HPDE6-E6E7 (cell line): ENCODE measurements at regions not wholly inside any gene's neighbourhood (a gene's known extent, or its start where the extent isn't known, plus 50 kb on each side); places are given as distances from the start of the nearest gene placed in this dataset.

Experiments used
- DNase-seq: peaks from one replicate; pipeline ENCODE4 v3.0.0; 2011; ENCODE audit warnings: missing footprints; ENCODE audit errors: extremely low spot score

DNA sequence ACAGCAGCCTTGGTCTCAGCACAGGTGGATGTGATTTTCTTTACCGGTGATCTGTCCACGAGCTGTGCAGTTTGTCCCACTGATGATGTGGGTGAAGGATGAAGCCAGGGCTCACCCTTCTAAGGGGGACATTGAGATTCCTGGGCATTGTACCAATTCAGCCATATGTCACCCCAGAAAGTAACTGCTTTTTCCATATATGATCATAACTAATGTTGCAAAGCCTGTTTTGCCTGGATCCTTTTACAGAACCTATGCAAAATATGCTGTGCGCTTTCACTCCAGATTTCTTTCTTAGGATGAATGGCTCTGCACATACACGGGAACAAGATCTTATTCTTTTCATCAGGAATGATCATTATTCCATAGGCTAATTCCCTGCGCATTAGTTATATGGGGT, 96.9 kb upstream of the POU3F3 start:
- no peak for DNase-seq

DNA sequence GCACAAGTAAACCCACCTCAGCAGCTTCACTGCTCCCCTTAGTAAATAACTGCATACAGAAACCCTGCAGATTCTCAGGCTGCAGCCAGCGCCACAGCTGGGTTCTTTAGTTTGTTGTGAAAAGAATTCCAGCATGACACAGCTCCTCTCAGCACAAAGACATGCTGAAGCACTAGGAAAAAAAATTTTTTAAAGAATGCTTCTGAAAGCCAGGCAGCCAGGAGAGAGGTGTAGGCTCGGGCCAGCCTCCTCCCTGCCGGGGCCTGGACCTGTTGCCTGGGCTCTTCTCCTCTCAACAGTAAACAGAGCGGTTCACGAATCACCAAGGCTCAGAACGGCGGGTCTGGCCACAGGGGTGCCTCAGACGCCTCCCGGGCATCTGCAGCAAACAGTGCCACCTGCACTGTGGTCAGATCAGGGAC, 95.7 kb upstream of the POU3F3 start:
- no peak for DNase-seq

DNA sequence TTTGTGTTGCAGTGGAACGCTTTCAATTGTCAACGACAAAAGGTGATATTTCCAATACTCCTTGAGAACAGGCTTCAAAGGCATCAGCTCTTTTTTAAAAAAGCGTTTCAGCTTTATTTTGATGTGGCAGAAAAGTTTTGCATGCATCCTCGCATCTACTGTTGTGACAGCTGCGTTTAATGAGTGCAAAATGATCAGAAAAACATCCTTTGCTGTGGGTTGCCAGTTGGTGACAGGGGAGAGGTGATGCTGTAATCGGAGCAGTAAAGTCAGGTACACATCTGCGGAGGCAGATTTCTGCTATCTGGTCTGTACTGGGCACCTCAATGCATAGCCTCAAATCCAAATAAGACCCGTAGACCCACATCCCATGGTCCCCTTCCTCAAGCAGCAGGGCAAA, 91.9 kb upstream of the POU3F3 start:
- DNase-seq, result no peak

DNA sequence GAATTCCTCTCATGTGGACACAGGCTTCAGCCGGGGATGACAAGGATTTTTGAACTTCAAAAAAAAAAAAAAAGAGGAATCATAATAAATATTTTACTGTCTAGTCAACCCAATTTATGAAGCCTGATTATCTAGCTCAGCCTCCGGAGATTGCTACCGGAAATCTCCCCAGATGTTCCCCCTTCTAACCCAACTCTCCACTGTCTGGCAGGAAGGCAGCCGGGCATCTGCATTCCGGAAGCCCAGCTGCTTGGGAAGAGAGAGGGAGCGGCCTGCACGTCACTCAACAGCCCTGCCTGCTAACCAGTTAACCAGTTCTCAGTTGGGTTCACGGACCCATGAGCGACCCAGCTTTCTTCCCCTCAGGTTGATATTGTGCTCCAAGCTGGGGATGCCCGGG, 87.2 kb upstream of the POU3F3 start:
- DNase-seq, result no peak

DNA sequence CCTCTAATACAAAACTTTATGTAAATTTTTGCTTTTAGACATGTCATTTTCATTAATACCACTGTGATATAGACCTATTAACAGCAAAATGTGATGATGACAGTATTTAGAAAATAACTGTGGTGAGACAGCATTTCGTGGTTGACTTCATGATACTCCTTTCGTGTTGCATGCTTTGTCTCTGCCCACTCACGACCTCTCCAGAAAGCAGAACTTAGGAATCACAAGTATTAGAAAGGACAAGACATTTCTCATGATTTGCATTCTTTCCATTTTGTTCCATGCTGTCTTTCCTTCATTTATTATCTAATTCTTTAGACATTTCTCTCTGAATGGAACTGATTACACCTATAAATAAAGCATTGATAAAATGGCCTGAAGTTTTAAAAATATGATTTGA, 85.2 kb upstream of the POU3F3 start:
- DNase-seq, result no peak

DNA sequence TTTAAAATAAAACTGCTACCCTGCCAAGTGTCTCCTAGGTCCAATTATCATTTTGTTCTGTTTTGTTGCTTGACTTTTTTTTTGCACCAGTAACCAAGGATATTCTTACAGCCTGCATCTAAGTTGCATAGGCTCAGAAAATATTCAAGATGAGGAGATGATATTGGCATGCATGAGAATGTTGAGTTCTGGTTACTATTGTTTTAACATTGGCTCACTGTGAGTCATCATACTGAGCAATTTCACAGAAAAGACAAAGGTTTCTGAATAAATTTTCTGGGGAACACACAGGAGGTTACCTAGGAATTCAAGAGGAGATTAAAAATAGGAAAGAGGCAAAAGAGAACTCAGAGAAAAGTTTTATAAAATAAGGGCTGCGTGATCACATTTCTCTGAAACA, 84.8 kb upstream of the POU3F3 start:
- no peak for DNase-seq

DNA sequence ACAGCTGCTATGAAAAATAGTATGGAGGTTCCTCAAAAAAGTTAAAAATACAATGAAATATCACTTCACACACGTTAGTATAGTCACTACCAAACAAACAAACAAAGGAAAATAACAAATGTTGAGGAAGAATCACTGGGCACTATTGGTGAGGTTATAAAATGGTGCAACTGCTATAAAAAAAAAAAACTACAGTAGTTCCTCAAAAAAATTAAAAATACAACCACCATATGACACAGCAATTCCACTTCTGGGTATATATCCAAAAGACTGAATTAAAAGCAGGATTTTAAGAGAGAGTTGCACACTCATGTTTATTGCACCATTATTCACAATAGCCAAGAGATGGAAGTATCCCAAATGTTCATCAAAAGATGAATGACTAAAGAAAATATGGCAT, 80.9 kb upstream of the POU3F3 start:
- no peak for DNase-seq

DNA sequence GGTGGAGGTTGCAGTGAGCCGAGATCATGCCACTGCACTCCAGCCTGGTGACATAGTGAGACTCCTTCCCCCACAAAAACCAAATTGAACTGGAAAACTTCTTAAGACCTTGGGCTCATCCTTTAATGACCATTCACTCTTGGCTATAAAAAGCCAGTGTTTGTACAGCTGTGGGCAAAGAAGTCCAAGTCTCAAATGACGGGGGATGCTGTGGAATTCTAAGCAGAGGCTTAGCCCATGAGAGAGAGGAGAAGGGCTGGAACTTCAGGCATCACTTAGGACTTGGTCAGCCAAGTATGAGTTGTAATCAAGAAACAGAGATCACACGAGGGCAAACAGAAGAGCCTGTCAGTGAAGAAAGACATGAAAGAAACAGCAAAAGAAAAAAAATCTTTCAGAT, 79.3 kb upstream of the POU3F3 start:
- no peak for DNase-seq

DNA sequence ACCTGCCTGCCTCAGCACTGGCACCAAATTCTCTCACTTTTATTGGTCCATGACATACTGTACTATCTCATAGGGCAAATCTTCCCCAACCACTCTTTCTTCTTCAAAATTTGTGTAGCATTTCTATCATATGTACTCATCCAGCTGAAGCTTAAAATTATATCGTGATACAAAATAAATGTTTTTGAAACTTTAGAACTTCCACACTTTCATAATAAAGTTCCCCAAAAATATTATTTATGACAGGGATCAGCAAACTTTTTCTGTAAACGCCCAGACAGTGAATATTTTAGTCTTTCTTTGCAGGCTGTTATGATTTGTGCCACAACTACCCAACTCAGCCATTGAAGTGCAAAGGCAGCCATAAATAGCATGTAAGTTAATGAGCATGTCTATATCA, 76.2 kb upstream of the POU3F3 start:
- DNase-seq, result no peak

DNA sequence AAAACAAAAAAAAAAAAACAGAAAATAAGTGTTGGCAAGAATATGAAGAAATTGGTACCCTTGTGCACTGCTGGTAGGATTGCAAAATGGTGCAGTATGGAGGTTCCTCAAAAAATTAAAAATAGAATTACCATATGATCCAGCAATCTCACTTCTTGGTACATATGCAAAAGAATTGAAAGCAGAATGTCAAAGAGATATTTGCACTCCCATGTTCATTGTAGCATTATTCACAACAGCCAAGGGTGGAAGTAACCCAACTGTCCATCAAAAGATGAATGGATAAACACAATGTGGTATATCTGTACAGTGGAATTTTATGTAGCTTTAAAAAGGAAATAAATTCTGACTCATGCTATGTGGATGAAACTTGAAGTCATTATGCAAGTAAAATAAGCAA, 72.8 kb upstream of the POU3F3 start:
- no peak for DNase-seq

DNA sequence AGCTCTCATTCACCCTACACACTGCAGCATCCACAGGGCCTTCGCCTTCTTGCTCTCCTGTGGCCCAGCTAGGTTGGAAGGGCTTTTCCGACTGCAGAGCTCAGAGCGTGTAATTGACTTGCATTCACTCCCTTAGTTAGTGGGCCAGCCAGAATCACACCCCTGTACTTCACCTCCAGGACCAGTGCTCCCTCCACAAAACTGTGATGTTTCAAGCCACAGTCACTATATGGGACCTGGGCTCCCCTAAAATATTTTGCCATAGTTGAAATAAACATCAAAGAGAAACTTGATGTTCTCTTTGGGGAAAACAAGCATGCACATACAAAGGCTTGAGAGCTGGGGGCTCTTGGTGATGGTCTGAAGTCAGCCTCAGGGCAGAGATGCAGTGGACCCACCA, 69.7 kb upstream of the POU3F3 start:
- DNase-seq, result no peak

DNA sequence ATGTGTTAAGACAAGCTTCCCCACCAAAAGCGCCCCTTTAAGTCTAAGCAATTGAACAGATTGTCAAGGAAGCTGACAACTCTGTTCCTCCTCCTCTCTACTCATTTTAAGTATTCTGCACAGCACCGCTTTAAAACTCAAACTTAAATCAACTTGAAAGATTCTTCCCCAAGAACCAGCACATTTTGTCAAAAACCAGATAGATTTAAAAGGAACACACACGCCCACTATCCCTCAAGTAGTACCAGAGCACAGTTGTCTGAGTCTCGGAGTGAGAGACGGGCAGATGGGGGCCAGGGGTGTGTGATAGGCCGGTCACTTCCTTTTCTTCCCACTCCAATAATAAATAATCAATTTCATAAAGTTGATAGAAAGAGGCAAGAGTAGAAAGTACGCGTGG, 67.7 kb upstream of the POU3F3 start:
- no peak for DNase-seq

DNA sequence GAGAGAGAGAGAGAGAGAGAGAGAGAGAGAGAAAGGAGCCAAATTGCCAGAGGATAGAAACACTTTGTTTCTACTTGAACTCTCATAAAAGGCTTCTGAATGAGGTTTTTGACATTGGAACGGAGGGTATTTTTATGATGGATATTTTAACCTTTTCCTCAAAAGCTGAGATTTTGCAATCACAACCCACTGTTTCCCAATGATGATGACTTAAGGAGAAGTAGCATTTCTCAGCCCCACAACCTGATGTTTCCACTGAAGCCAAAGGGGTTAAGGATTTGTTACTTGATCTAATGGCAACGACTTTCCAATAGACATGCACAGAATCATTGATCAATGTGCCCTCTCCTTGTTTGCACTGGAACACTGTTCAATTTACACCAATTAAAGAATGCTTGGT, 67.1 kb upstream of the POU3F3 start:
- no peak for DNase-seq

DNA sequence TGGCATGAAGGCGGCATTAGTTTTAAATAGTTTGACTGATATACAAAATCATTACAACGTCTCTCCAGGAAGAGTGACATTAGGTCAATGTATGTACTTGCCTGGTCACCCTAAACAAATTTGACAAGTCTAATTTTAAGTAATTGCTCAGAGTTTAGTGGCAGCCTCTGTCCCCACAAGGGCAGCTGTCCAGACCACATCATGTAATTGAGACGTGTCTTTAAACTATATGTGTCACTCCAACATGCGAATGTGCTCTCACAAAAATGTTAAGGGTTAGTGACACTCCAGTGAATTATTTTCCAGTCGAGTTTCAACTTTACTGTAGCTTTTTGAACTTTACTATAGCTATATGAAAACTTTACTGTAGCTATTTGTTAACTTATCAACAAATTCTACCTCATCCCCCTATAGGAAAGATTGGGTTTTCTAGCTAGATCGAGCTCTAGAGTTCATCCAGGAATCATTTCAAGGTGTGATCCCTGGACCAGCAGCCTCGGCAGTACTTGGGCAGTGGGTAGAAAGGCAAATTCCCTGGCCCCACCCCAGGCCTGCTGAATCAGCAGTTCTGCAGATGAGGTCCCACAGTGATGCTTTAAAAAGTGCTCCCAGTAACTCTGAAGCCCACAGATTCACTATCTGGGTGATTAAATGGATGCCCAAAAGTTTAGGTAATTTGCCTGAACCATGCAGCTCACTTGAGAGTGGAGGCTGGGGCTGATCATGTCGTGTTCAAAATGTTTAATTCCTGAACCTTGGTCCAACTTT, 66.4 kb upstream of the POU3F3 start:
- no peak for DNase-seq

DNA sequence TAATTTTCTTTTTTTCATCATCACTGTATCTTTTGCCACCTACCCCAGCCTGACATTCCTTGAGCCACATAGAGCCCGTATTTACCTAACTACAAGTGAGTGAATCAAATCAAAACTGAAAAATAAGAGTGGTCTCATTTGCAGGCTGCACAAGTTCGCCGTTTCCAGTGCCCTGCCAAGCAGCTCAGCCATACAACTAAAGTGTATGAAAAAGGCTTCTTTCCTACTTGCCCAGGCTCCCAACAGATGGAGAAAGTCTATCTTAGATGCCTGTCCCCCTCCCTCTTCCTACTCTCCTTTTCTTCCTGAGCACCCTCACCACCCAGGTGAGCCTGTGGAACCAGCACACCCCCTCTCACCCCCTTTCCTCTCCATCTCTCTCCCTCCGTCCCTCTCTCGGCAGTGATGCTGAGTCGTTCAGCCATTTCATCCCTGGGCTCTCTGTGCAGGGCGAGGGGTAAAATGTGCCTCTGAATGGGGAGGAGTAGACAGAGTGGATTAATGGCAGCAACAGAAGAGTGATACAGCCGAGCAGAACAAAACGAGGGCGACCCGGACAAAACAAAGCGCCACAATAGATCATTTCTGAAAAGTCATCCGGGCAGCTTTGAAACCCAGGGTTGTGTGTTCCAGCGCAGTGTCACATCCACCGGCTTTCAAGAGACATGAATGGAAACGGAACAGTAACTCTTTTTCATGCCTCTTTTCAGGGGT, 65.0 kb upstream of the POU3F3 start:
- DNase-seq, result no peak

DNA sequence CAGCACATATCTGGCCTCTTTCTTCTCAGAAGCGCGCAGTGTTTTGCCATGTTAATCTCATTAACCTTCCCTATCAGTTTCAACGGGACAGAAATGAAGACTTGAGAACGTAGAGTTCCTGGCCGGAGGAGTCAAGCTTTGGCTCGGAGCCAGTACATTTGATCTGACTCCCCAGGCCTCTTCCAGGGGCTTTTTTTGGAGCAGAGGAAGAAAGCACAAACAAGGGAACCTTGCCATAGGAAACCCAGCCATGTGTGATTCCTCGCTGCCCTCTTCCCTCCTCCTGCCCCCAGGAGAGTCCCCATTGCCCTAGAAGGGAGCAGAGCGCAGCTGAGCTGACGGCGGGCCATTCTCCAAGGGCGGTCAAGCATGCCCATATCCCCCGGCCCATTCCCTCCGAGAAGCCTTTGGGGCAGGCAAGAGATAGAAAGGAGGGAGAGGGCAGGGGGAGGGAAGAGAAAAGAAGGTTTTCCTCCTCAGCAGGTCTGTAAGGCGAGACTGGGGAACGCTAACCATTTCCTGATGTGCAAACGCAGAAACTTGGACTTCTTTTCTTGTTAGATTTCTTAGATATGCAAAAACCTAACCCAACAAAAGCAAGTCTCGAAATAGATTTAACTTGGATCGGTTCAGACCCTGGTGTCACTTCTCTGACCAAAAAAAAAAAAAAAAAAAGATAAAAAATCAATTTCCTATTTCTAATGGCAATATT, 63.7 kb upstream of the POU3F3 start:
- DNase-seq, result no peak

DNA sequence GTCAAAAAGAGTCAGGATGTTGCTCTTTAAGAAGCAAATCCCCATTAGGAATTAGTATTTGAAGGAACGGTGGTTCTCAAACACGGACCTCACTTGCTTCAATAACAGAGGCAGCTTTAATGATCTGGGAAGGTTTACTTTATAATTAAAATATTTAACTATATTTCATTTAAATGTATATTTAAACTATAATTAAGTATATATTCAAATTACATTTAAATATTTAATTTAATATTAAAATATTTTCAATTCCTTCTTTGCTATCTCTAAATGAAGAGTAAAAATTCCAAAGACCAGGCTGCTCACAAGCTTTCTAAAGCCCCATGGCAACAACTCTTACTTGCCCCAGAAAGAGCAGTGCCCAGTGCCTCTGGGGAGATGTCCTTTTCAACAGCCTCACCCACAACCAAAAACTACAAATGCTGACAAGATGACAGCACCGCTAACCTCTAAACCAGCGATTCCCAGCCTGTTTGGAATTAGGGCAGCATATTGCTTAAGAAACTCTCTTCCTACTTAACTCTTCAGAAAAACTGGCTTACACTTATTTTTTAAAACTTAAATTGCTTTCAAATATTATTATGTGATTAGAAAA, 62.9 kb upstream of the POU3F3 start:
- no peak for DNase-seq

DNA sequence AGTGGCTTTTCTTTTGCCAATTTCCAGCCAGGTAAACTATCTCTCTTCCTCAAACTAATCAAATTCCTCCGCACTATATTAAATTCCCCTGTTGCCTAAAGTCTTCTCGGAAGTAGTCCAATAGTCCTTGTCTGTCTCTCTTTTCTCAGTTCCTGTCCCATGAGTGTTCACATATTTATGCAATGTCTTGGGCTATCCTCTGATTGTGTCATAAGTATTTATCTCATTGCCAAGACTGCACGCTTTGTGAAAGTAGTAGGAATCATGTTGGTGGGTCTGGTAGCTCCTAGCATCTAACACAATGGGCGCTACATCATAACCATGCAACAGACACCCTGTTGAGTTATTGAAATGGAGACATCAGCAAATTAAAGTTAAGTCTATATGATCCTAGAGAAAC, 59.9 kb upstream of the POU3F3 start:
- no peak for DNase-seq

DNA sequence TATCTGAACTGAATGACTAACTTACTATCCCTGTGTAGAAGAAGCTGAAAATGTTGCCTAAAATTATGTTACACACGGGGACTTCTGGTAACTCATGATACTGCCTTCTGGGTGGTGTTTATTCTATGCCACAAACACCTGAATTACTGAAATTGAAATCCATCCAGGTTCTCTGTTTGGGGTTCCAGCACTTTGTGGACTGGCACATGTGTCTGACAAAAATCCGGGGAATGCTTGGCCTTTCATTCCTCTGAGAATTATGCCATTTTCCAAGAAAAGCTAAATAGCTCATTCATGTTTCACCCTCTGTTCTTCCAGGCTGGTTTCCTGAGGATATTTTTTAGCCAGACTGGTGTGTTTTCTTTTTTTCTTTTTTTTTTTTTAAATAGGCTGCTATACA, 59.5 kb upstream of the POU3F3 start:
- no peak for DNase-seq
